Suprapubic skin (tissue), 3 donors: ENCODE measurements at regions not wholly inside any gene's neighbourhood (a gene's known extent, or its start where the extent isn't known, plus 50 kb on each side); places are given as distances from the start of the nearest gene placed in this dataset.

ENCODE experiments used
- CTCF ChIP-seq, 2 donors: fragments of 200-600 bp in 1 of 2; fragments of 450-650 bp in 1 of 2; sonication (generic) in 1 of 2; IDR thresholded peaks; one replicate each; pipeline ENCODE4 v1.5.1; 2016 to 2019; ENCODE audit warnings: antibody characterized with exemption in 2 of 2, mild to moderate bottlenecking in 1 of 2, moderate library complexity in 1 of 2
- POLR2A ChIP-seq, 2 donors: fragments of 450-650 bp; IDR thresholded peaks; one replicate each; pipeline ENCODE4 v1.6.1; 2017; ENCODE audit warnings: antibody characterized with exemption in 2 of 2, mild to moderate bottlenecking in 2 of 2, moderate library complexity in 2 of 2

GRCh38 chr16:16956376-16956775 lies 514.4 kb downstream of the XYLT1 start:
- TF ChIP-seq CTCF (IDR thresholded peaks at IDR 0.05) (no peak), POLR2A (IDR thresholded peaks at IDR 0.05) (no peak)
